Kidney (tissue), 13 donors: ENCODE measurements at regions not wholly inside any gene's neighbourhood (a gene's known extent, or its start where the extent isn't known, plus 50 kb on each side); places are given as distances from the start of the nearest gene placed in this dataset.

ENCODE experiments used
- DNase-seq, 5 donors: peaks; one replicate each; pipeline ENCODE4 v3.0.0-alpha.2; 2013 to 2020
- FAIRE-seq: peaks from 2 replicates; lab custom pipeline; 2012; peaks lifted over from hg19 to GRCh38; lab: Jason Lieb, UNC
- H3K27ac ChIP-seq, 2 donors: one replicate each; pipeline ENCODE4 v1.7.0; 2013; ENCODE audit warnings: low read depth in 2 of 2, low read length in 2 of 2, inconsistent platforms in 1 of 2
- H3K27me3 ChIP-seq: one replicate; pipeline ENCODE4 v1.7.1; 2013; ENCODE audit warnings: low read length, inconsistent platforms; ENCODE audit not compliant: control insufficient read depth, insufficient read depth
- H3K36me3 ChIP-seq, 3 donors: one replicate each; pipeline versions ENCODE4 v1.7.0 to v1.7.1; 2013; ENCODE audit warnings: low read length in 3 of 3, control low read depth in 1 of 3, inconsistent platforms in 1 of 3; ENCODE audit not compliant: insufficient read depth in 3 of 3, control insufficient read depth in 2 of 3
- H3K4me1 ChIP-seq, 3 donors: one replicate each; pipeline versions ENCODE4 v1.7.0 to v1.7.1; 2013; ENCODE audit warnings: low read length in 3 of 3, inconsistent platforms in 1 of 3, low read depth in 1 of 3; ENCODE audit not compliant: control insufficient read depth in 2 of 3, insufficient read depth in 2 of 3
- H3K4me3 ChIP-seq, 3 donors: one replicate each; pipeline versions ENCODE4 v1.7.0 to v1.8.1; 2013; ENCODE audit warnings: low read length in 3 of 3, control low read depth in 1 of 3, inconsistent platforms in 1 of 3
- H3K9ac ChIP-seq, 3 donors: one replicate each; pipeline versions ENCODE4 v1.7.0 to v1.7.1; 2013; ENCODE audit warnings: low read length in 3 of 3, control low read depth in 1 of 3, inconsistent platforms in 1 of 3
- H3K9me3 ChIP-seq, 3 donors: one replicate each; pipeline versions ENCODE4 v1.7.0 to v1.7.1; 2013; ENCODE audit warnings: low read length in 3 of 3, control low read depth in 1 of 3, inconsistent platforms in 1 of 3; ENCODE audit not compliant: control insufficient read depth in 2 of 3, insufficient read depth in 1 of 3
- intact Hi-C: fragments of 100-400 bp; cut with DNase I; formaldehyde crosslinking; loops from one replicate; pipeline ENCODE4 v1.11.1; 2022
- TF ChIP-seq, protein P1 (sequence below): IDR thresholded peaks from 3 replicates; pipeline ENCODE4 v1.5.1; 2012; ENCODE audit warnings: mild to moderate bottlenecking, moderate library complexity, borderline replicate concordance; ENCODE audit not compliant: insufficient read depth; ENCODE audit errors: extremely low read depth
- donor health status: control.
- donor health status: control.
- donor health status: control.
- donor health status: control.
- donor health status: control.
- donor health status: DM: yes; HTN: yes; CAD: no.
- donor health status: Normal renal cell carcinoma (clear cell type).

GRCh38 chr9:8229226-8229625, 429.6 kb upstream of the DMAC1 start:
- Histone ChIP-seq H3K9ac (no peak overlapping the region), H3K27me3 (no peaks in the 10 kb centered on the region), H3K9me3 (no peaks in the 10 kb centered on the region), H3K4me3 (no peak overlapping the region), H3K27ac (no peak overlapping the region), H3K36me3 (no peaks in the 10 kb centered on the region), H3K4me1 (no peaks in the 10 kb centered on the region)
- DNase-seq: no peak
- TF ChIP-seq, protein P1, sequence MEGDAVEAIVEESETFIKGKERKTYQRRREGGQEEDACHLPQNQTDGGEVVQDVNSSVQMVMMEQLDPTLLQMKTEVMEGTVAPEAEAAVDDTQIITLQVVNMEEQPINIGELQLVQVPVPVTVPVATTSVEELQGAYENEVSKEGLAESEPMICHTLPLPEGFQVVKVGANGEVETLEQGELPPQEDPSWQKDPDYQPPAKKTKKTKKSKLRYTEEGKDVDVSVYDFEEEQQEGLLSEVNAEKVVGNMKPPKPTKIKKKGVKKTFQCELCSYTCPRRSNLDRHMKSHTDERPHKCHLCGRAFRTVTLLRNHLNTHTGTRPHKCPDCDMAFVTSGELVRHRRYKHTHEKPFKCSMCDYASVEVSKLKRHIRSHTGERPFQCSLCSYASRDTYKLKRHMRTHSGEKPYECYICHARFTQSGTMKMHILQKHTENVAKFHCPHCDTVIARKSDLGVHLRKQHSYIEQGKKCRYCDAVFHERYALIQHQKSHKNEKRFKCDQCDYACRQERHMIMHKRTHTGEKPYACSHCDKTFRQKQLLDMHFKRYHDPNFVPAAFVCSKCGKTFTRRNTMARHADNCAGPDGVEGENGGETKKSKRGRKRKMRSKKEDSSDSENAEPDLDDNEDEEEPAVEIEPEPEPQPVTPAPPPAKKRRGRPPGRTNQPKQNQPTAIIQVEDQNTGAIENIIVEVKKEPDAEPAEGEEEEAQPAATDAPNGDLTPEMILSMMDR: no peak
- intact Hi-C loops: no loop called here
- no peak for FAIRE-seq

- intact Hi-C loops: no loop called here
- TF ChIP-seq, protein P1: no peak
- Histone ChIP-seq H3K4me3 (no peak overlapping the region), H3K36me3 (no peaks in the 10 kb centered on the region), H3K9me3 (no peaks in the 10 kb centered on the region), H3K27ac (no peak overlapping the region), H3K27me3 (no peaks in the 10 kb centered on the region), H3K9ac (no peak overlapping the region), H3K4me1 (no peaks in the 10 kb centered on the region)
- FAIRE-seq: no peak
- peak in 3 of 5 donors; percentile 16 to 62 (median 35) for DNase-seq
Observed at GRCh38 chr9:8224381-8224801, 424.8 kb upstream of the DMAC1 start.

- intact Hi-C loops: no loop called here
- no peak for FAIRE-seq
Observed at GRCh38 chr9:8223861-8224260, 424.3 kb upstream of the DMAC1 start.

DNA sequence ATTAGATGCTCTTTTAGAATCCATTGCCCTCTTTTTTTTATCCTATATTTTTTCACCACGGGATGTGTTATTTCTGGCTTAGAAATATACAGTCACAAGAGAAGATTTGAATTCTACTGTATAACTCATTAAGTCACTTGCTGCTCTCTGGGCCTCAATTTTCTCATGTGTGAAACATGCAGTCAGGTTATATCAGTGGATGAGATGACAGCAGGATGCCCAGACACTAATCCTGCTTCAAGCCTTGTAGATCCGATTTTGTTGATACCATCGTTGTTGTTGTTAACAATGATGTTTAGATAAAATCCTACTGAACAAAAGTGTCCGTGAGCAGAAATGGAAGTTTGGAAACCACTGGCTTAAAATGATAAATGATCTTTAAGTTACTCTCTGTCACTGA, 421.9 kb upstream of the DMAC1 start:
- Histone ChIP-seq H3K27me3 (no peaks in the 10 kb centered on the region), H3K36me3 (no peaks in the 10 kb centered on the region), H3K9me3 (no peaks in the 10 kb centered on the region), H3K4me1 (no peaks in the 10 kb centered on the region), H3K27ac (no peak overlapping the region), H3K9ac (no peak overlapping the region), H3K4me3 (no peak overlapping the region)
- intact Hi-C loops: no loop called here
- no peak for DNase-seq
- TF ChIP-seq, protein P1: no peak
- no peak for FAIRE-seq

More at GRCh38 chr9:8223861-8224260, 424.3 kb upstream of the DMAC1 start:
- Histone ChIP-seq H3K4me1 (no peaks in the 10 kb centered on the region), H3K36me3 (no peaks in the 10 kb centered on the region), H3K9ac (no peak overlapping the region), H3K27ac (no peak overlapping the region), H3K9me3 (no peaks in the 10 kb centered on the region), H3K27me3 (no peaks in the 10 kb centered on the region), H3K4me3 (no peak overlapping the region)
- TF ChIP-seq, protein P1: no peak
- DNase-seq: no peak
